ENCODE measurements at regions not wholly inside any gene's neighbourhood (a gene's known extent, or its start where the extent isn't known, plus 50 kb on each side); places are given as distances from the start of the nearest gene placed in this dataset.

DNA sequence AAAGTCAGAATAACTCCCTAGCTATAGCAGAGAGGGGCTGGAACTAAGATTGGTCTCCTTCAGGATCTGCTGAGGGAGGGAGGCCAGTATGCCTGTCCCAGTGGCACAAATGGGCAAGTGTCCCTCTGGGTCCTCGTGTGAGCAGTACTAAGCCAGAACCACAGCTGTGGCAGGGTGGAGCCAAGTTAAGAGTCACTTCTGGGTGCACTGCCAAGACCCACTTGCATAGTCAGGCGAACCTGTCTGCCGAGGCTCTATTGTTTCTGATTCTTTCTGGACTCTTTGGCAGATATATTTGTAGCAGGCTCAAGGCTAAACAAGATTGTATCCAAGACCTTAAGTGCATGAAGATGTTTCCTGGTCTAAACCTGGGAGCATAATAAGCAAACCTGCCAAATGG is 1123.7 kb upstream of the POU3F4 start:
- Histone ChIP-seq H3K9ac (ENCODE audit: insufficient read depth, low read depth, low read length) (no peak overlapping the region), H4K20me1 (ENCODE audit: insufficient read depth, low read length) (no peaks in the 10 kb centered on the region), H3K27me3 (ENCODE audit: control insufficient read depth in 1 of 2, insufficient read depth in 2 of 2, low read length in 2 of 2) (no peaks in the 10 kb centered on the region), H3K4me2 (ENCODE audit: low read depth, low read length) (no peak overlapping the region), H3K9me3 (ENCODE audit: low read length) (peaks cover 41% of the 10 kb centered on the region), H3K4me3 (replicated peaks in 1 of 3; ENCODE audit: insufficient read depth in 1 of 3, low read depth in 2 of 3, low read length in 3 of 3) (no peak overlapping the region), H3K4me1 (ENCODE audit: insufficient read depth, low read length) (no peaks in the 10 kb centered on the region), H2AFZ (ENCODE audit: low read length) (no peak overlapping the region), H3K36me3 (replicated peaks in 1 of 2; ENCODE audit: control insufficient read depth in 1 of 2, insufficient read depth in 2 of 2, low read length in 2 of 2) (no peaks in the 10 kb centered on the region), H3K27ac (ENCODE audit: extremely low read length, insufficient read depth, low read length) (no peak overlapping the region), H3K79me2 (ENCODE audit: insufficient read depth, low read length) (no peaks in the 10 kb centered on the region)
- CTCF ChIA-PET (ENCODE audit: low intra/inter-chr PET ratio, low total read pairs): no interaction called here
- FAIRE-seq: no peak
- TF ChIP-seq PHB2 (IDR thresholded peaks at IDR 0.05; ENCODE audit: partially characterized antibody): no peak
- TF ChIP-seq, protein P1, sequence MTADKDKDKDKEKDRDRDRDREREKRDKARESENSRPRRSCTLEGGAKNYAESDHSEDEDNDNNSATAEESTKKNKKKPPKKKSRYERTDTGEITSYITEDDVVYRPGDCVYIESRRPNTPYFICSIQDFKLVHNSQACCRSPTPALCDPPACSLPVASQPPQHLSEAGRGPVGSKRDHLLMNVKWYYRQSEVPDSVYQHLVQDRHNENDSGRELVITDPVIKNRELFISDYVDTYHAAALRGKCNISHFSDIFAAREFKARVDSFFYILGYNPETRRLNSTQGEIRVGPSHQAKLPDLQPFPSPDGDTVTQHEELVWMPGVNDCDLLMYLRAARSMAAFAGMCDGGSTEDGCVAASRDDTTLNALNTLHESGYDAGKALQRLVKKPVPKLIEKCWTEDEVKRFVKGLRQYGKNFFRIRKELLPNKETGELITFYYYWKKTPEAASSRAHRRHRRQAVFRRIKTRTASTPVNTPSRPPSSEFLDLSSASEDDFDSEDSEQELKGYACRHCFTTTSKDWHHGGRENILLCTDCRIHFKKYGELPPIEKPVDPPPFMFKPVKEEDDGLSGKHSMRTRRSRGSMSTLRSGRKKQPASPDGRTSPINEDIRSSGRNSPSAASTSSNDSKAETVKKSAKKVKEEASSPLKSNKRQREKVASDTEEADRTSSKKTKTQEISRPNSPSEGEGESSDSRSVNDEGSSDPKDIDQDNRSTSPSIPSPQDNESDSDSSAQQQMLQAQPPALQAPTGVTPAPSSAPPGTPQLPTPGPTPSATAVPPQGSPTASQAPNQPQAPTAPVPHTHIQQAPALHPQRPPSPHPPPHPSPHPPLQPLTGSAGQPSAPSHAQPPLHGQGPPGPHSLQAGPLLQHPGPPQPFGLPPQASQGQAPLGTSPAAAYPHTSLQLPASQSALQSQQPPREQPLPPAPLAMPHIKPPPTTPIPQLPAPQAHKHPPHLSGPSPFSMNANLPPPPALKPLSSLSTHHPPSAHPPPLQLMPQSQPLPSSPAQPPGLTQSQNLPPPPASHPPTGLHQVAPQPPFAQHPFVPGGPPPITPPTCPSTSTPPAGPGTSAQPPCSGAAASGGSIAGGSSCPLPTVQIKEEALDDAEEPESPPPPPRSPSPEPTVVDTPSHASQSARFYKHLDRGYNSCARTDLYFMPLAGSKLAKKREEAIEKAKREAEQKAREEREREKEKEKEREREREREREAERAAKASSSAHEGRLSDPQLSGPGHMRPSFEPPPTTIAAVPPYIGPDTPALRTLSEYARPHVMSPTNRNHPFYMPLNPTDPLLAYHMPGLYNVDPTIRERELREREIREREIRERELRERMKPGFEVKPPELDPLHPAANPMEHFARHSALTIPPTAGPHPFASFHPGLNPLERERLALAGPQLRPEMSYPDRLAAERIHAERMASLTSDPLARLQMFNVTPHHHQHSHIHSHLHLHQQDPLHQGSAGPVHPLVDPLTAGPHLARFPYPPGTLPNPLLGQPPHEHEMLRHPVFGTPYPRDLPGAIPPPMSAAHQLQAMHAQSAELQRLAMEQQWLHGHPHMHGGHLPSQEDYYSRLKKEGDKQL (CRISPR knock-in tag; IDR thresholded peaks at IDR 0.05; ENCODE audit: low read depth): no peak
- TF ChIP-seq ZSCAN29 (CRISPR knock-in tag; conservative IDR thresholded peaks at IDR 0.05): no peak
- TF ChIP-seq ZNF446 (CRISPR knock-in tag; IDR thresholded peaks at IDR 0.05): no peak
- no peak for TF ChIP-seq ATF7 (IDR thresholded peaks at IDR 0.05)
- no peak for TF ChIP-seq ATF7 (CRISPR knock-in tag; IDR thresholded peaks at IDR 0.05)
- TF ChIP-seq PAF1 (CRISPR knock-in tag; IDR thresholded peaks at IDR 0.05): no peak
- TF ChIP-seq GTF3A (CRISPR knock-in tag; conservative IDR thresholded peaks at IDR 0.05): no peak
- TF ChIP-seq FOXM1 (CRISPR knock-in tag; IDR thresholded peaks at IDR 0.05): no peak
- TF ChIP-seq, protein P2, sequence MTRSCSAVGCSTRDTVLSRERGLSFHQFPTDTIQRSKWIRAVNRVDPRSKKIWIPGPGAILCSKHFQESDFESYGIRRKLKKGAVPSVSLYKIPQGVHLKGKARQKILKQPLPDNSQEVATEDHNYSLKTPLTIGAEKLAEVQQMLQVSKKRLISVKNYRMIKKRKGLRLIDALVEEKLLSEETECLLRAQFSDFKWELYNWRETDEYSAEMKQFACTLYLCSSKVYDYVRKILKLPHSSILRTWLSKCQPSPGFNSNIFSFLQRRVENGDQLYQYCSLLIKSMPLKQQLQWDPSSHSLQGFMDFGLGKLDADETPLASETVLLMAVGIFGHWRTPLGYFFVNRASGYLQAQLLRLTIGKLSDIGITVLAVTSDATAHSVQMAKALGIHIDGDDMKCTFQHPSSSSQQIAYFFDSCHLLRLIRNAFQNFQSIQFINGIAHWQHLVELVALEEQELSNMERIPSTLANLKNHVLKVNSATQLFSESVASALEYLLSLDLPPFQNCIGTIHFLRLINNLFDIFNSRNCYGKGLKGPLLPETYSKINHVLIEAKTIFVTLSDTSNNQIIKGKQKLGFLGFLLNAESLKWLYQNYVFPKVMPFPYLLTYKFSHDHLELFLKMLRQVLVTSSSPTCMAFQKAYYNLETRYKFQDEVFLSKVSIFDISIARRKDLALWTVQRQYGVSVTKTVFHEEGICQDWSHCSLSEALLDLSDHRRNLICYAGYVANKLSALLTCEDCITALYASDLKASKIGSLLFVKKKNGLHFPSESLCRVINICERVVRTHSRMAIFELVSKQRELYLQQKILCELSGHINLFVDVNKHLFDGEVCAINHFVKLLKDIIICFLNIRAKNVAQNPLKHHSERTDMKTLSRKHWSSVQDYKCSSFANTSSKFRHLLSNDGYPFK (CRISPR knock-in tag; IDR thresholded peaks at IDR 0.05; ENCODE audit: borderline replicate concordance): no peak
- TF ChIP-seq MBNL3 (CRISPR knock-in tag; conservative IDR thresholded peaks at IDR 0.05): no peak
- no peak for TF ChIP-seq ZNF75D (CRISPR knock-in tag; IDR thresholded peaks at IDR 0.05; ENCODE audit: borderline replicate concordance)
- no peak for TF ChIP-seq POLR2G (IDR thresholded peaks at IDR 0.05; ENCODE audit: low read depth, low read length)
- TF ChIP-seq NCOR1 (IDR thresholded peaks at IDR 0.05; ENCODE audit: borderline replicate concordance, low read length): no peak
- no peak for TF ChIP-seq ZNF282 (IDR thresholded peaks at IDR 0.05; ENCODE audit: partially characterized antibody)
- POLR2A ChIA-PET: no interaction called here
- no peak for ATAC-seq
- intact Hi-C loops (cut with micrococcal nuclease; ENCODE audit: unreplicated experiment): no loop called here
- 0% methylated on average over 2 of the region's 3 CpGs for WGBS (ENCODE audit: low lambda C conversion rate)
- in situ Hi-C loops (cut with HindIII; ENCODE audit: extremely low pct_ligation_motif_present, low pct_unique_long_range_greater_than_20kb): no loop called here
- no TSS peak for BruUV-seq (replicated peaks)
- DNase-seq (ENCODE audit: low spot score): no peak
